ENCODE measurements at regions not wholly inside any gene's neighbourhood (a gene's known extent, or its start where the extent isn't known, plus 50 kb on each side); places are given as distances from the start of the nearest gene placed in this dataset.

- Histone ChIP-seq H3K27ac (no peak overlapping the region), H3K4me1 (no peaks in the 10 kb centered on the region), H3K27me3 (no peaks in the 10 kb centered on the region), H3K36me3 (no peaks in the 10 kb centered on the region), H3K4me3 (no peak overlapping the region), H3K9me3 (no peaks in the 10 kb centered on the region)
- TF ChIP-seq POLR2A (IDR thresholded peaks at IDR 0.05), result no peak
- no peak for TF ChIP-seq CTCF (IDR thresholded peaks at IDR 0.05)
- TF ChIP-seq EP300 (IDR thresholded peaks at IDR 0.05), result no peak
- no peak for TF ChIP-seq POLR2AphosphoS5 (IDR thresholded peaks at IDR 0.05)
- no peak for ATAC-seq (ENCODE audit: low FRiP score in 2 of 2)
- WGBS, 2 donors, result 31 to 49% methylated on average over 3 of the region's 3 CpGs
- DNase-seq, result no peak
Measured at GRCh38 chr4:114208574-114209151, 229.2 kb upstream of the ARSJ start.

GRCh38 chr4:114209584-114209983, 230.1 kb upstream of the ARSJ start:
- H3K4me3 ChIP-seq, result no peak overlapping the region
- DNase-seq, result no peak

GRCh38 chr4:114211556-114211955, 232.1 kb upstream of the ARSJ start:
- Histone ChIP-seq H3K27ac (no peak overlapping the region), H3K27me3 (no peaks in the 10 kb centered on the region), H3K36me3 (no peaks in the 10 kb centered on the region), H3K4me1 (no peaks in the 10 kb centered on the region), H3K4me3 (no peak overlapping the region), H3K9me3 (no peaks in the 10 kb centered on the region)
- DNase-seq, result no peak
- ATAC-seq (ENCODE audit: low FRiP score in 2 of 2), result no peak
- 80 to 89% methylated on average over 3 of the region's 3 CpGs for WGBS, 2 donors
- TF ChIP-seq POLR2A (IDR thresholded peaks at IDR 0.05), result no peak
- TF ChIP-seq EP300 (IDR thresholded peaks at IDR 0.05), result no peak
- TF ChIP-seq POLR2AphosphoS5 (IDR thresholded peaks at IDR 0.05), result no peak
- no peak for TF ChIP-seq CTCF (IDR thresholded peaks at IDR 0.05)

More at GRCh38 chr4:114209584-114209983, 230.1 kb upstream of the ARSJ start:
- no peak for TF ChIP-seq POLR2AphosphoS5 (IDR thresholded peaks at IDR 0.05)
- no peak for TF ChIP-seq CTCF (IDR thresholded peaks at IDR 0.05)
- TF ChIP-seq POLR2A (IDR thresholded peaks at IDR 0.05), result no peak
- TF ChIP-seq EP300 (IDR thresholded peaks at IDR 0.05), result no peak
- Histone ChIP-seq H3K36me3 (no peaks in the 10 kb centered on the region), H3K27me3 (no peaks in the 10 kb centered on the region), H3K9me3 (no peaks in the 10 kb centered on the region), H3K4me1 (no peaks in the 10 kb centered on the region), H3K27ac (no peak overlapping the region)
- no peak for ATAC-seq (ENCODE audit: low FRiP score in 2 of 2)

GRCh38 chr4:114217150-114217817, 237.8 kb upstream of the ARSJ start:
- TF ChIP-seq EP300 (IDR thresholded peaks at IDR 0.05) (no peak), CTCF (IDR thresholded peaks at IDR 0.05) (no peak), POLR2AphosphoS5 (IDR thresholded peaks at IDR 0.05) (no peak)
- no peaks in the 10 kb centered on the region for H3K9me3 ChIP-seq
- H3K4me1 ChIP-seq, result no peaks in the 10 kb centered on the region
- no peak overlapping the region for H3K4me3 ChIP-seq
- peak; percentile 12 to 70 for ATAC-seq (ENCODE audit: low FRiP score in 2 of 2)
- peak in 1 of 2 donors; percentile 32 for DNase-seq
- no peak overlapping the region for H3K27ac ChIP-seq
- H3K36me3 ChIP-seq, result no peaks in the 10 kb centered on the region
- H3K27me3 ChIP-seq, result no peaks in the 10 kb centered on the region
- WGBS, 2 donors, result 75 to 83% methylated on average over 4 to 9 of the region's 10 CpGs

GRCh38 chr4:114223580-114223979, 244.1 kb upstream of the ARSJ start:
- no peak overlapping the region for H3K27ac ChIP-seq
- WGBS, 2 donors, result 70 to 76% methylated on average over 1 of the region's 1 CpG
- H3K9me3 ChIP-seq, result no peaks in the 10 kb centered on the region
- H3K27me3 ChIP-seq, result no peaks in the 10 kb centered on the region
- no peak overlapping the region for H3K4me3 ChIP-seq
- ATAC-seq (ENCODE audit: low FRiP score in 2 of 2) (peak in 1 of 2 donors; percentile 26), DNase-seq (no peak)
- no peaks in the 10 kb centered on the region for H3K4me1 ChIP-seq
- no peaks in the 10 kb centered on the region for H3K36me3 ChIP-seq
- TF ChIP-seq POLR2A (IDR thresholded peaks at IDR 0.05) (no peak), EP300 (IDR thresholded peaks at IDR 0.05) (no peak), POLR2AphosphoS5 (IDR thresholded peaks at IDR 0.05) (no peak), CTCF (IDR thresholded peaks at IDR 0.05) (no peak)

Measured in upper lobe of left lung (tissue), 6 donors.